ENCODE measurements at regions not wholly inside any gene's neighbourhood (a gene's known extent, or its start where the extent isn't known, plus 50 kb on each side); places are given as distances from the start of the nearest gene placed in this dataset.

GRCh38 chr10:107616463-107617410 is 452.2 kb upstream of the SORCS1 start:
- H3K4me3 ChIP-seq = no peak overlapping the region
- no peak overlapping the region for H3K27ac ChIP-seq
- no peaks in the 10 kb centered on the region for H3K27me3 ChIP-seq
- H3K9me3 ChIP-seq (ENCODE audit: low read depth) = no peaks in the 10 kb centered on the region
- H3K36me3 ChIP-seq = no peaks in the 10 kb centered on the region
- DNase-seq (ENCODE audit: low read depth in 1 of 2, low spot score in 1 of 2) = peak in 1 of 2 donors; percentile 1
- no peak for TF ChIP-seq CTCF (IDR thresholded peaks at IDR 0.05; ENCODE audit: low read depth, low read length)
- no peaks in the 10 kb centered on the region for H3K4me1 ChIP-seq (ENCODE audit: low read depth)

DNA sequence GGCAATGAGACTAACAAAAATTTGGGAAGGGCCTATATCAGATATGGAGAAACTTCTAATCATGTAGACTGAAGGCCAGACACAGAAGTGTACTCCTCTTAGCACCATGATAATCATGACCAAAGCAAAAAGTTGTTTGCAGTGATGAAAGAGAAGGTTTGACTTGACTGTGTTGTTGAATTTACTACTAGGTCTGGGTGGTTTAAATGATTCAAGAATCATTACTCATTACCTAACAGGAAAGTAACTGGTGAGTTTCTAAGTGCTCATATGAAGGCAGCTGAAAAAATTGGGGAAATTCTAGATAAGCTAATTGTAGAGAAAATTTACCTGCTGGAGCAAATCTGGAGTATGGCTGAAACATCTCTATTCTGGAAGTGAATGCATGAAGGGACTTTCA is 451.5 kb upstream of the SORCS1 start:
- no peaks in the 10 kb centered on the region for H3K36me3 ChIP-seq
- H3K27ac ChIP-seq = no peak overlapping the region
- H3K9me3 ChIP-seq (ENCODE audit: low read depth) = no peaks in the 10 kb centered on the region
- no peak for TF ChIP-seq CTCF (IDR thresholded peaks at IDR 0.05; ENCODE audit: low read depth, low read length)
- no peaks in the 10 kb centered on the region for H3K4me1 ChIP-seq (ENCODE audit: low read depth)
- DNase-seq (ENCODE audit: low read depth in 1 of 2, low spot score in 1 of 2) = no peak
- H3K4me3 ChIP-seq = no peak overlapping the region
- no peaks in the 10 kb centered on the region for H3K27me3 ChIP-seq

GRCh38 chr10:107614939-107615685 is 450.6 kb upstream of the SORCS1 start:
- Histone ChIP-seq H3K4me3 (no peak overlapping the region), H3K36me3 (no peaks in the 10 kb centered on the region), H3K27me3 (no peaks in the 10 kb centered on the region), H3K9me3 (ENCODE audit: low read depth) (no peaks in the 10 kb centered on the region), H3K4me1 (ENCODE audit: low read depth) (no peaks in the 10 kb centered on the region), H3K27ac (no peak overlapping the region)
- no peak for TF ChIP-seq CTCF (IDR thresholded peaks at IDR 0.05; ENCODE audit: low read depth, low read length)
- no peak for DNase-seq (ENCODE audit: low read depth in 1 of 2, low spot score in 1 of 2)

DNA sequence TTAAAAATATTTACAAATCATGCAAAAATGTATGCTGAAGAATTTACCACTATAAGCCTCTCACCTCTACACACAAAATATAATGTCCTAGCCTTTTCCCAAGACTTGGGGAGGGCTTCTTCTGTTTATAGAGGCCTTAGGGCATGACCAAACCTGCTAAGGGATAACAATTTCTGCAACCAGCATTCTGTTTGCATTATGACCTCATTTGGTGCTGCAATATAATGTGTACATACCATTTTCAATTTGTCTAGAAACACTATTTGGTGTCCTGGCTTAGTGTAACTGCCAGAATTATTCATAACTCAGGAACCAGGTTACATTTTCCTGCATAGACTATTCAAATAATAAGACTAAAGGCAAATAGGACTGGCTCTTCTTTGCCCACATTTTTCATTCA is 446.6 kb upstream of the SORCS1 start:
- Histone ChIP-seq H3K27me3 (no peaks in the 10 kb centered on the region), H3K4me3 (no peak overlapping the region), H3K27ac (no peak overlapping the region), H3K9me3 (ENCODE audit: low read depth) (no peaks in the 10 kb centered on the region), H3K36me3 (no peaks in the 10 kb centered on the region), H3K4me1 (ENCODE audit: low read depth) (no peaks in the 10 kb centered on the region)
- TF ChIP-seq CTCF (IDR thresholded peaks at IDR 0.05; ENCODE audit: low read depth, low read length) = no peak
- no peak for DNase-seq (ENCODE audit: low read depth in 1 of 2, low spot score in 1 of 2)

GRCh38 chr10:107589081-107589480 is 424.6 kb upstream of the SORCS1 start:
- no peak overlapping the region for H3K4me3 ChIP-seq
- H3K27ac ChIP-seq = no peak overlapping the region
- no peak for TF ChIP-seq CTCF (IDR thresholded peaks at IDR 0.05; ENCODE audit: low read depth, low read length)
- no peak for DNase-seq (ENCODE audit: low read depth in 1 of 2, low spot score in 1 of 2)
- H3K9me3 ChIP-seq (ENCODE audit: low read depth) = no peaks in the 10 kb centered on the region
- H3K36me3 ChIP-seq = no peaks in the 10 kb centered on the region
- H3K4me1 ChIP-seq (ENCODE audit: low read depth) = no peaks in the 10 kb centered on the region
- no peaks in the 10 kb centered on the region for H3K27me3 ChIP-seq
